ENCODE measurements at regions not wholly inside any gene's neighbourhood (a gene's known extent, or its start where the extent isn't known, plus 50 kb on each side); places are given as distances from the start of the nearest gene placed in this dataset.
"Not testable (repeated sequence)": the region's sequence is repeated elsewhere in the genome, so short reads cannot be mapped to it uniquely, and the experiment has no call there.

DNA sequence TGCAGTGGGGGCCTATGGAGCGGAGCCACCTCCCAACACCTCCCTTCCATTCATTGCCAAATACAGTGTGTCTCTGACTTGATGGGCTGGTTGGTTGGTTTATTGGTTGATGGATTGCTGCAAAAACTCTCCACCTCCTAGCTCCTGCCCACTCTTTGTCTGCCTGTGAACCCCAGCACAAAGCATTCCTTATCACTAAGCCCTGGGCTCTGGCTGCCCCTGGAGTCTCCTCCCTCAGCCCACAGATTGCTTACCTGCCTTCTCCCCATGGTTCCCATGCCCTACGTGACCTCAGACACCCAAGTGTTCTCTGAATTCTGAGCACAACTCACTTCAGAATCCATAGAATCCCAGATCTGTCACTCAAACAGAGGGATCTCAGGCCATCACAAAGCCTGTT, 139.1 kb upstream of the TPM1 start:
- DNase-seq: no peak

DNA sequence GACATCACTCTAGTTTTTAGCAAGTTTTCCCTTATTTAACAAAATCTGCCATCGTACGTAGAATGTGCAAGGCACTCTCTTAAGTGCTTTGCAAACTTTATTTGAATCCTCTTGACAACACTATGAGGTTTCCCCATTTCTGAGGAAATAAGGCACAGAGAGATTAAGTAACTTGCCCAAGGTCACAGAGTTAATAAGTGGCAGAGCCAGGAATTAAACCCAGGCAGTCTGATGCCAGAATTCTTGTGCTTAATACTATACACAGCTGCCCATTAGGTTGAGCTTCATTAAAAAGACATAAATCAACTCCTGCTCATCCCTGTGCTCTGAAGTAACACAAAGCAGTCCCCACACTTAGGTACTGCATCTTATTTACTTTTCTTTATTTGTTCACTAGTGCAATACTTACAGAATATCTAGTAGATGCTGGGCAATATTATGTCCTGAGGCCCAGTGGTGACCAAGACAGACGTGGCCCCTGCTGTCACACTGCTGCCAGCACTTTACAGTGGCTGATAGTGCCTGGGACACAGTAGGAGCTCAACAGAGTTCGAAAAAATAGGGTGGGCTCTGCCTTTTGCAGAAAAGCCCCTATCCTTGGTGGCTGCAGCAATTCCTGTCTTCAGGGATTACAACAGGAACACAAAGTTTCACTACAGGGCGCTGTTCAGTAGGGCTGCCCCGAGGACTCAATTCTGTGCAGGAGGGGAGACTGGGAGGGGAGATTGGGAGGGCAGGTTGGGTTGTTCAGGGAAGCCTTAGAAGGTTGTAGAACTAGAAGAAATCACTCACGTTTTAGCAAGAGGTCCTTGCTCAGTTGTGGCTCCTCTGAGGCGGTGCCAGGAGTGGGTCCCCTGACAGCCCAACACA, 138.3 kb upstream of the TPM1 start:
- no peak for DNase-seq

DNA sequence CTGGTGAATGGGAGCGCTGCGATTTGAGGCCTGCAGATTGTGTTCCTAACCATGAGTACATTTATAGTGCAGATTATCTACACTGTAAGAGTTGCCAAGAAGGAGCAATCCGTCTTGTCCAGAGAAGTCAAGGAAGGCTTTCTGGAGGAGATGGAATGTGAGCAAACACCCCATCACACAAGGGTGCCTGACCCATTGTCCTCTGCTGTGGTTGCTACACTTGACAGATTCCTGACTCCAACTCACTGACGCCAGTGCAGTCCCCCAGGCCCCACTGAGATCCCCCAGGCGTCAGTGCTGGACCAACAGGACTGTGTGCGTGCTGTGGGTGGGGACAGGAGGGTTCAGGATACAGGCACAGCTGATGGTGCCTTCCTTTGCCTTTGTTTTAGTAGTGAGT, 135.9 kb upstream of the TPM1 start:
- no peak for DNase-seq

DNA sequence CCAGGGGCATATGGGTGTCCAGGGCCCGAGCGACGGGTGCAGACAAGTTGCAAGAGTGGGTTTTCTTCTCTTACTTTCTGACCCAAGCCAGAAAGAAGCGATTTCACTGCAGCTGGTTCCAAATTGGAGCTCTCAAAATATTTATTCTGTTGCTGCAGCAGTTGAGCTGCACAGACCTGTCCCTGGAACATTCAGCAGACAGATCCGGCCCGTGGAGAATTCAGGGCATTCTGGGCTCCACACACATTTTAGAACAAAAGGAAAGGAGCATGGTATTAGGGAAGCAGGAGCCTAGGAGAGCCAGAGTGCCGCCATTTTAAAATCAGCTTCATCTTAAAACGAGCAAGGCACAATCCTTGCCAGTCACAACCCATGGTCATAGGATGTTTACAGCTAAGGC, 135.3 kb upstream of the TPM1 start:
- no peak for DNase-seq

DNA sequence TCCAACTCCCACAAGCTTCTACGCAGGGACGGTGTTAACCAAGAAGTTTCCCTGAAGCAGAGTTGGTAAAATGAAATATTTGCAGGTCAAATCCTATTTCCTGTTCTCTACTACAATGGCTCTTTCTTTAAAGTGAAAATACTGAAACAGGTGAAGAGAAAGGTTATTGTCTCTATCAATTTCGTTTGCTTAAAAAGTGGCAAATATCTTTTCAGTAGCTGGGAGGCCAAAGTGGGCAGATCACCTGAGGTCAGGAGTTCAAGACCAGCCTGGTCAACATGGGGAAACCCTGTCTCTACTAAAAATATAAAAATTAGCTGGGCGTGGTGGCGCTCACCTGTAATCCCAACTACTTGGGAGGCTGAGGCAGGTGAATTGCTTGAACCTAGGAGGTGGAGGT, 134.2 kb upstream of the TPM1 start:
- not testable (repeated sequence) for DNase-seq

DNA sequence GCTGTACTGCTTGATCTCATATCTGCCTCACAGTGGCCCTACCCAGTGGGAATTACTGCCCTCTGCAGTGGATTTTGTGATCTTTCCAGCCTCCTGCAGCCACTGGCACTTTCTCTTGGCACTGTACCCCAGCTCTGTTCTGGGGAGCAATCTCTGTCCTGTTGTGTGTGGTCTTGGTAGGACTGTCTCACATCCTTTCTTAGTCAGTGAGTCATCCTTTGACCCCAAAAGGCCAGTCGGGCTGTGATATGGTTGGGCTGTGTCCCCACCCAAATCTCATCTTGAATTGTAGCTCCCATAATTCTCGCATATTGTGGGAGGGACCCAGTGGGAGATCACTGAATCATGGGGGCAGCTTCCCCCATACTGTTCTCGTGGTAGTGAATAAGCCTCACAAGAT, 133.3 kb upstream of the TPM1 start:
- DNase-seq: no peak

DNA sequence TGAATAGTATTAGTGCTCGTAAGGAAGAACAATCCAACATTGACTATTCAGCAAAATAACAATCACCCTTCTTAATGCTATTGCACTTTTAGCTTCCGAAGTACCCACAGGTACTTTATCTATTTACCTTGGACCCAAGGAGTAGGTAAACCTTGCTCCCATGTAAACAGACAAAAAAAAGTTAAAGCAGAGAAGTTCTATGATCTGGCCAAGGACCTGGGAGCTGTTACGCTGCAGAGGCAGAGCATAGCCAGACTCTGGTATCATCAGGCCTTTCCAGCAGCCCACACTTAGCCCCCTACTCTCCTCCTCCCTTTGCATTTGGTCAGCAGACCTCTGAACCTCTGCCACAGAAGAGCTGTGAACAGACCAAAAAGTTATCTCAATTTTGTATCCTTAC, 130.3 kb upstream of the TPM1 start:
- no peak for DNase-seq

DNA sequence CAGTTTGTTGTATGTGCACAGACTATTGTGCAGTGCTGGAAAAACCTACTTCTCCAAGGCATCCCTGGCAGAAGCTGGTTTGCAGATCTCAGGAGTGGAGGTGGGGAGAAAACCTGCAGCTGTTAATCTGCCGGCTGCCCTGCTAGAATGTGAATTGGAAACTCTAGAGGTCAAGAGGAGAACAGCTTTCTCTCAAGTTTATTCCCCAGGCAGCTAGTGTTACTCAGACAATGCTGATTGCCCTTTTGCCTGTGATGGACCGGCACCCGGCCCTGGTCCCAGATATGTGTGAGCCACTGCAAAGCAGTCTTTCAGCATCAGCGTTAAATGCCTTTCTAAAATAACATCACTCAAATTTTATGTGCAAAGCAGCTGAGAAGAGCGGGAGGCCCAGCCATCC, 129.7 kb upstream of the TPM1 start:
- DNase-seq: no peak

DNA sequence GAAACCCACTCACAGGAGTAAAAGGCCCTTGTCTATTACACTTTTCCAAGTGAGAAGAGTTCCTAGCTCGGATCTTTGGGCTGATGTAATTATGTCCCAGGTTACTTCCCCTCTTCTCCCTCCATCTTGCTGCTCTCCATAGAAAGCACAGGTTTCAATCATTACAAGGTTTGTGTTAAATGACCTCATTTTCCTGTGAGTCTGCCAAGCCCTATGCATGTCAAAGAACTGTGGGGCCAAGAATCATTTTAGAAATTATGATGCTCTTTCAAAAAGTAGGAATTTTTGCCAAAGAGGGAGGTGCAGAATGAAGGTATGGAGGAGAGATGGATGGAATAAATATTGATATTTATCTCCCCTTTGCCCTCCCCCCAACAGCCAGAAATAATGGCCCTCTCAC, 129.3 kb upstream of the TPM1 start:
- no peak for DNase-seq

DNA sequence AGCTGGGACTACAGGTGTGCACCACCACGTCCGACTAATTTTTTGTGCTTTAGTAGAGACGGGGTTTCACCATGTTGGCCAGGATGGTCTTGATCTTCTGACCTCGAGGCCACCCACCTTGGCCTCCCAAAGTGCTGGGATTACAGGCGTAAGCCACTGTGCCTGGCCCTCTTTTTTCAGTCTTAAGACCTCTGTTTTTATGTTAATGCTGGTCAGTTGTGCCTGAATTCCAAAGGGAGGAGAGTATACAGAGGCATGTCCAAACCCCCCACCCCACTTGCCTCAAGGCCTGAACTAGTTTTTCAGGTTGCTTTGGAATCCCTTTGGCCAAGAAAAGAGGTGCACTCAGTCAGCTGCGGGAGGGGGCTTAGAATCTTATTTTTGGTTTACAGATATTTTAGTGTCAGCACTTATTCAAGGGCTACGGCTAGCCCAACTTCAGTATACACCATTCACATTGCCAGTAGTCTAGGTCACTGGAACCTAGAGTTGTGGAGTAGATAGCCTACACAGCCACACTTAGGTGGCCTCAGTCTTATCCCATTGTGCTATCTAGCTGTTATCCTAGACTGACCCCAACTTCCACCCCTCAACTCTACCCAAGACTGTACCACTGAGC, 128.0 kb upstream of the TPM1 start:
- DNase-seq: no peak

DNA sequence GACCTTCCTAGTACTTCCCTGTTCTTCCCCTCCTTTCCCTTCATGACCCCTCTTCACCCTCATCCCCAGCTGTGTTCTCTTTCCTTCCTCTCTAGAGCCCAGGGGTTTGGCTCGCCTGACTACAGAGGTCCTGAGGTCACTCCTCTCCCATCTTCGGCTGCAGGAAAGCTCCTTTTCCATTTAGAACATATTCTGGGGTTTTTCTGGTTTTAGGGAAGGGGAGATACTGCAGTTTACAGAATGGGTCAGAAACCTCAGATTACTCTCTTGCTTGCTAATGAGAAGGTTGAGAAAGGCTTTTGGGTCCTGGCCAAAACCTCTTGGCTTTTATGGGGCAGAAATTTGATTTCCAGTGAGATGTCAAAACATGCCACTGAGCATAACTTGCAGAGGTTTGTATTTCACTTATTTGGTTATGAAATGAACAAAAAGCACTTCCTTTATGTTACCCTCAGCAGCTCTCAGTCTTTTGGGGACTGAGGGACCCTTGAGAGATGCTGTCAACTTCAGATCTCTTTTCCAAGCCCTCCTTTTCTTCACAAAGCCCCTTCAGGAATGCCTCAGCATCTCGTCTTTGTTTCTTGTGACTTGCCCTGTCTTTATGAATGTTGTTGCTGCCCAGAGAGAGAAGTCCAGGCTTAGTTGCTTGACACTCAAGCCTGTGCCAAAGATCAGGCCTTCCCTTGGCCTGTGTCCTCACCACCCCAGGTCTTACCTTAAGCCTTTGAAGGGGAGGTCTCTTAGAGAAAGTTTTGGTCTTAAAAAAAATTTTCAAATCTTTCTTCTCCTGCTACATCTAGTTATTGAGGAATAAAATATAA, 121.7 kb upstream of the TPM1 start:
- DNase-seq: no peak

DNA sequence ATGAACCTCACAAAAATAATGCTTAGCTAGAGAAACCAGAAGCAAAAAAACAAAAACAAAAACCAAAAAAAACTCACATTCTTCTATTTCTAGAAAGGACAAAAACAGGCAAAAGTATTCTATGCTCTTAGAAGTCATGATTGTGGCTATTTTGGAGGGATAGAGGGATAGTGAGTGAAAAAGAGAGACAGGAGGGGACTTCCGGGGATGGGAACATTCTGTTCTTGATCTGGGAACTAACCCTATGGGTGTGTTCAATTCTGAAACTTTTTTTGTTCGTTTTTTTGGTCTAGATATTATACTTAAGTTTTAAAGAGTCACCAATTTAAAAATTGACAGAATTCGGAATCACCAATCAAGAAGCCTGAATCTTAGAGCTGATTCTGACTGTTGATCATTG, 120.0 kb upstream of the TPM1 start:
- DNase-seq: no peak

DNA sequence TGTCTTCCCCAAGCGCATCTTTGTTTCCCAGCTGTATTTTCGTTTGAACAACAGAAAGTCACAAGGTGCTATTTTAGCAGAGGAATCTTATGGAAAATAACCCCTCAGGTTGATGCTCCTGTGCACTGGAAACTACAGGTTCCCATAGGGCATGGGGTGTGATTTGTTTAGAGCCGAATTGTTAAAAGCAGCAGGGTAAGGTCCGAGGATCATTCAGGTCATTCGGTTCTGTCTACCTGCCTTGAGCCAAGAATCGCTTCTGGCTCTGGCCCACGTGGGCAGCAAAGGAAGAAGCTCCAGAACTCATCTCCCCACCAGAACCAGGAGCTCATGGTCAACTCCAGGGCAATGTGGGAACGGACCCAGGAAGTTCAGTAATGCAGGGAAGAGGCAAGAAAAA, 116.7 kb upstream of the TPM1 start:
- DNase-seq: no peak

DNA sequence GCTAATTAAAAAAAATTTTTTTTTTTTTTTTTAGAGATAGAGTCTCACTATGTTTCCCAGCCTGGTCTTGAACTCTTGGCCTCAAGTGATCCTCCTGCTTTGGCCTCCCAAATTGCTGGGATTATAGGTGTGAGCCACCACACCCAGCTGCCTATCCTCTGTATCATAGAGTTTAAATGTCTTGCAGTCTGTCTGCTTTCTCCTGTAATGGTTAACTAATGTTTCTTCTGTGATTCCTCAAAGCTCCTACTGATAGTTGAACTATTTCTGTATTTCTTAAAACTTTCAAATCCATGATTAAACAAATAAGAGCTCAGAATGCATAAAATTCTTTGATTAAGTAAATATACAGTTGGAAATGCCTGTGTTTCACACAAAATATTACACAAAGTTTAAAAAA, 115.4 kb upstream of the TPM1 start:
- DNase-seq: no peak

DNA sequence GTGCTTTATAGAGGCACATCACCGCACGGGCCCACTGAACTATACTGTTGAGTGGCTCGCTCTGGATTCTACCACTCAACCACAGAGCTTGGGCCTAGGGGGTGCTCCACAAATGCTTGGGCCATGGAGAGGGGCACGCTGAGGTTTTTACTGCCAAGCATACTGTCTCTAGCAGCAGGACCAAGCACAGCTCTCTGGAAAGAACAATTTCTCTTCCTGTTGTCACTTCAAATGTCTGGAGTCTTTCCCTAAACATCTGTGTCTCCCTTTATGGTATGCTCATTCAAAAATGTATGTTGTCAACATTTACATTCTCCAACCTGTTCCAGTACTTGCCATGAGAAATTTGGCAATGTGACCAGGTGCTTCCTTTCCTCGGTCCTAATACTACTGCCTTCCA, 114.7 kb upstream of the TPM1 start:
- DNase-seq: no peak

DNA sequence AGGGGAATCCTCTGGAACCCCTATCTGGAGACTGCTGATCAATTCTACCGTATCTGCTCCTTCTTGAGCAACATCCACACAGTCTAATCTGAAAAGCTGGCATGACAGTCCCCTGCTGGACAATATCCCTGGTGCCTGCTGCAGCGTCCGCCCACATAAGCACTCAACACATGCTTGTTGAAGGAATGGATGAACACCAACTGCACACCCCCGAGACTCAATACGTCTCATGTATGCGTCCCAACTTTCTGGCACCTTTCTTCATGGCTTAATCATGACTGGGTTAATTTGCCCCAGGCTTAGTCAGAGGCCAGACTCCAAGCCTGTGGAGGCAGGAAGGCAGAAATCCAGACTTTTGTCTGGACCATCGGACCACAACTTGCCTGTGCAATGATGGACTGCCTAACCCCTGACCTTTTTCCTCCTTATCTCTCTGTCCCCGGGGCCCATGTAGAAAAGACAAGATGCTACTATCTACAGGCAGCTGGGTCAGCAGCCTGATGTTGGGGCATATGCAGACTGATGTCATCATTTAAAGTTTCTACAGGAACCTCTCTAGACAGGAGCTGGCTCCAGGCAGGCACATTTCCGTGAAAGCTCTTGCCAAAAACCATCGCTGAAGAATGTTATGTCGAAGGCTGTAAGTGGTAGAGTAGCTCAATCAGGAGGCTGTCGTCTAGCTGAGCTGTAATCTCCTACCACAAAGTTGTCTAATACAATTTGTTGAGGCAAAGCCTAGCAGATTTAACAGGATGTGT, 114.1 kb upstream of the TPM1 start:
- no peak for DNase-seq

DNA sequence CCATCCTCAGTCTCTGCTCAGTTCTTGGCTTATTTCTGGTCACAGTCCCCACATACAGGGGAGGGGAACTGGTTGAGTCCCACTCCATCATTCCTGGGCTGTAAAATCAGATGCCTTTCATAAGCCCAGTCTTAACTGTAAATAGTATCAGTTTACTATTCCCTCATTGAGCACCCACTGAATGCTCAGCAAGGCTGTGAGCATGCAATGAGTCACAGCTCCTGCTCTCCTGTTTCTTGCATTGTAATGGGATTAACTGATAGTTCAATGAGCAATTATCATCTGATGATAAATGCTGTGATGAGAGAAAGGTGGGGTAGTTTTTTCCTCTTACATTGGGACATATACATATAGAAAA, 113.6 kb upstream of the TPM1 start:
- no peak for DNase-seq

DNA sequence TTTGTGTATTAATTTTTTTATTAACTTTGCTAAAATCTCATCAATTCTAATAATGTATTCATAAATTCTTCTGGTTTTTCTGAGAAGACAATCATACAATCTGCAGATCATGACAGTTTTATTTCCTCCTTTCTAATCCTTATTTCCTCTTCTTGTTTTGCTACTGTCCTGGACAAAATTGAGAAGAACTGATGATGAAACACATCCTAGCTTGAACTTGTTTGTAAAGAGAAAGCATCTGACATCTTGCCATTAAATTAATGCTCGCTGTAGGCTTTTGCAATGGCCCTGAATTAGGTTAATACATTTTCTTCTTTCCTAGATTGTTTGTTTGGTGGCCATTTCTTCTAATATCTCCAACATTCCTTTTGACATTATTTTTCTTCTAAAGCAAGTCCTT, 110.9 kb upstream of the TPM1 start:
- no peak for DNase-seq

DNA sequence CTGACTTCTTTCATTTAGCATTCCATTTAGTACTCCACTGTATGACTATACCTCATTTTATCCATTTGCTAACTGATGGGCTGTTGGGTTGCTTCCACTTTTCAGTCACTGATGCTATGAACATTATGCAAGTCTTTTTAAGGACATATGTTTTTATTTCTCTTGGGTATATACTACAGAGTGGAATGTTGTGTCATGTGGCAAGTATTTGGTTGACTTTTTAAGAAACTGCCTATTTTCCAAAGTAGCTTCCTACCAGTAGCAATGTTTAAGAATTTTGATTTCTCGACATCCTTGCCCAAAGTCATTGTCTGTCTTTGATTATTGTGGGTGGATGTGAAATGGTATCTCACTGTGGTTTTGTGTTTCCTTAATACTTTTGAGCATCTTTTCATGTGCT, 110.1 kb upstream of the TPM1 start:
- DNase-seq: no peak

DNA sequence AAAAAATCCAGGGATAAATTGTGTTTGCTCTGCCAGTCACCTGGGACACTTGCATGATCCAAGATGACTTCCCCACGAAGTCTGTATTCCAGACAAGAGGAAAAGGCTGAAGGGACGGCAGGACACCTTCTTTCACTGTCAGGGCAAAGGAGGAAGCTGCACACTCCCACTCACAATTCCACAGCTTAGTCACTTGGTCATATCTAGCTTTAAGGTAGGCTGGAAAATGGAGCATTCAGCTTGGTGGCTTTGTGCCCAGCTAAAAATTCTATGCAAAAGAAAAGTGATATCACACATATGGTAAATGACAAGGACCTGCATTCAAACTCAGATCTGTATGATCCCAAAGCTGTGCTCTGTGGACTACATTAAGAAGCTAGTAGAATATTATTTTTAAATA, 109.2 kb upstream of the TPM1 start:
- no peak for DNase-seq

DNA sequence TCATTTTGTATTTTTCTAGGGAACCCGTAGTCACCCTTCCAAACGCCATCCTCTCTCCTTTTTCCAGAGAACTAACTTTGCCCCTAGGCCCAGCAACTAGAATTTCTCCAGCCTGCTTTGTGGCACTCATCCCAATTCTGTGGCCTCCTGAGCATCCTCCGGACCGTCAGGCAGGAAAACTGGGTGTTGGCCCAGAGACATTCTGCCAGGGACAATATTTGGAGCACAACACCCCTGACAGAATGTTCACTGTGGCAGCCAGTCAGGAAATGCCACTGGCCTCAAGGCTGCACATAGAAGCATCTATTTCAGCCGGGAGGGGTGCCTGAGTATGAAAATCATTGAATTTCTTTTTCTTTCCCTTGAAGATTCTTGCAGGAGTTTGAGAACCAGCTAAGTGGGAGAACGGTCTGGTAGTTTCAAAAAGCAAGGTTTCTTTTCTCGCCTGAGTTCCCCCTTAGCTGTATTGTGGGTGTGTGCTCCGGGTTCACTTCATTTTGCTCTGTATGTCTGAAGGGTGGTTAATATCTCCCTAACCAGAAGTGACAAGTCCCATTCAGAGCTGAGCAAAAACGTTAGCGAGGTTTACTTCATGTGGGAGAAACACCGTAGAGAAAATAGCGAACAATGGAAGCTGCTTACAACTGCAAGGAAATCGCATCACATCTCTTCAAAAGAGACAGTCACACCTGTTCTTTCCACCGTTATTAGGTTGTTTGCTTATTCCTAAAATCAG, 108.1 kb upstream of the TPM1 start:
- DNase-seq: no peak

DNA sequence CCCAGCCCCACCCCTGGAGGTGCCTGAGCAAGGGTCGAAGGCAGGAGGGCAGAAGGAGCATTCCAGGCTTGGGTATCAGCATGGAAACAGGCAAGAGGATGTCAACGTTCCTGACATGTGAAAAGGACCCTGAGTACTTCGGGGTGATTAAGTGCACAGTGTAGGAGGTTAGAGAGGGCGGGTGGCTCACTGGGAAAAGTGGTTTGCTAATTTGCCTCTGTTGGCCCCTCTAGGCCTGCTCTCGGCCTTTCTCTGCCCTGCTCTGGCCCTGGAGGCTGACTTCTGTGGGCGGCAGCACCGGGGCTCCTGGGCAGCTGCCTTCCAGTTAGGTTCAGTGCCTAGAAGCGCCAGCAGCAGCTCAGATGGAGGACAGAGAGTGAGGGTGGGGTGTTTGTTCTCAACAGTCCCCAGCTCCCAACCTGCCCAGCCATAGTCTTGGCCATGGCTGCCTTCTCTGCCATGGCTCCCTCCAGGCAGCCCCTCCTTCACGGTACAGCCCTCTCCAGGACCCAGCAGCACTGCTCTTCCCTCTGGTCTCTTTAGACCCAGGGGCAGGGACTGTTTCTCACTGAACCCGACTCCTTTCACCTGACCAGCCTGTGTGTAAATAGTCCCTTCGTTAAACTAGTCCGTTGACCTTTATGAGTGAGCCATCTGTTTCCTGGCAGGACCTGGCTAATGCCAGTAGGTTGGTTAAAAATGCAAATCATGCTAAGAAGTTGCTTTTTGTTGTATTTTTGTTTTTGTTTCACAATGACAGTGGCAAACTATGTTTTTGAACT, 107.1 kb upstream of the TPM1 start:
- no peak for DNase-seq
